SIG-M5 treated with dmso at 0.1 percent for 504 hours (cell line): ENCODE measurements at regions not wholly inside any gene's neighbourhood (a gene's known extent, or its start where the extent isn't known, plus 50 kb on each side); places are given as distances from the start of the nearest gene placed in this dataset.
"Not testable (repeated sequence)": the region's sequence is repeated elsewhere in the genome, so short reads cannot be mapped to it uniquely, and the experiment has no call there.

ENCODE experiments used
- DNase-seq: peaks from one replicate; lab custom pipeline; 2025; ENCODE audit not compliant: unreplicated experiment; lab: John Stamatoyannopoulos, UW

GRCh38 chr10:77740396-77740795, 102.8 kb upstream of the KCNMA1 start:
- not testable (repeated sequence) for DNase-seq

GRCh38 chr10:77738496-77739158, 101.0 kb upstream of the KCNMA1 start:
- DNase-seq, result no peak

GRCh38 chr10:77737608-77738007, 100.0 kb upstream of the KCNMA1 start:
- no peak for DNase-seq

DNA sequence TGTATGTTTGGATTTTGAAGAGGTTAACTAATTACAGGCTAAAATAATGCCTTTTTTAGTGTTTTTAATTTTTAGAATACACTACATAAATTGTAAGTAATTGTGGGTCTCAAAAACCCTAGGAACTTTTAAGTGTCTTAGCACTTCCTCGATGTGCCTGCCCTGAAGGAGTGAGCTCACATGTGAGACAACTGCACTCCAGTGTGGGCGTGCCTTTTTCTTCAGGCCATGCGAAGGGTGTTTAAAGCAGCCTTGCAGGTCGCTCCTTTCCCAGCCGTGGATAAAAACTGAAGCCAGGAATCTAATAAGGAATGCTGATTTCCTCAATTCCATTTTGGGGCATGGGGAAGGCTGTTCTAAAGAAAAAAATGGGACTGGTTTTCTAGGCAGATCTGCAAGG, 97.5 kb upstream of the KCNMA1 start:
- DNase-seq, result not testable (repeated sequence)

DNA sequence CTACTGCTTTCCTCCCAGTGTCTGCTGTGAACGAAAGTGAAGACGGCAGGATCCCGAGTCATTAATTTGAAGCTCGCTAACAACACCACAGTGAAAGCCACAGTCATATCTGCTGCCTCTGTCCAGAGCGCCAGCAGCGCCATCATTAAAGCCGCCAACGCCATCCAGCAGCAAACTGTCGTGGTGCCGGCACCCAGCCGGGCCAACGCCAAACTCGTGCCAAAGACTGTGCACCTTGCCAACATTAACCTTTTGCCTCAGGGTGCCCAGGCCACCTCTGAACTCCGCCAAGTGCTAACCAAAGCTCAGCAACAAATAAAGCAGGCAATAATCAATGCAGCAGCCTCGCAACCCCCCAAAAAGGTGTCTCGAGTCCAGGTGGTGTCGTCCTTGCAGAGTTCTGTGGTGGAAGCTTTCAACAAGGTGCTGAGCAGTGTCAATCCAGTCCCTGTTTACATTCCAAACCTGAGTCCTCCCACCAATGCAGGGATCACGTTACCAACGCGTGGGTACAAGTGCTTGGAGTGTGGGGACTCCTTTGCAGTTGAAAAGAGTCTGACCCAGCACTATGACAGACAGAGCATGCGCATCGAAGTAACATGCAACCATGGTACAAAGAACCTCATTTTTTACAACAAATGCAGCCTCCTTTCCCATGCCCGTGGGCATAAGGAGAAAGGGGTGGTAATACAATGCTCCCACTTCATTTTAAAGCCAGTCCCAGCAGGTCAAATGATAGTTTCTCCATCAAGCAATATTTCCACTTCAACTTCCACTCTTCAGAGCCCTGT, 94.8 kb upstream of the KCNMA1 start:
- DNase-seq, result no peak

GRCh38 chr10:77727481-77727880, 89.9 kb upstream of the KCNMA1 start:
- DNase-seq, result no peak

GRCh38 chr10:77726732-77727131, 89.1 kb upstream of the KCNMA1 start:
- no peak for DNase-seq

GRCh38 chr10:77726301-77726700, 88.7 kb upstream of the KCNMA1 start:
- no peak for DNase-seq

DNA sequence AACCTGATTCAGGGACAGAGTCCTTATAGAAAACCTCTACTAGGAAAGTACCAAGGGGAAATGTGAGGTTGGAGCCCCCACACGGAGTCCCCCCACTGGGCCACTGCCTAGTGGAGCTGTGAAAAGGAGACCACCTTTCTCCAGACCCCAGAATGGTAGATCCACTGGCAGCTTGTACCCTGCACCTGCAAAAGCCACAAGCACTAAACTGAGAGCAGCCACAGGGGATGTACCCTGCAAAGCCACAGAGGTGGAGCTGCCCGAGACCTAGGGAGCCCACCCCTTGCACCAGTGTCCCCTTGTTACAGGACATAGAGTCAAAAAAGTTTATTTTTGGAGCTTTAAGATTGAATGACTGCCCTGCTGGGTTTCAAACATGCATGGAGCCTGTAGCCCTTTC, 87.2 kb upstream of the KCNMA1 start:
- no peak for DNase-seq

DNA sequence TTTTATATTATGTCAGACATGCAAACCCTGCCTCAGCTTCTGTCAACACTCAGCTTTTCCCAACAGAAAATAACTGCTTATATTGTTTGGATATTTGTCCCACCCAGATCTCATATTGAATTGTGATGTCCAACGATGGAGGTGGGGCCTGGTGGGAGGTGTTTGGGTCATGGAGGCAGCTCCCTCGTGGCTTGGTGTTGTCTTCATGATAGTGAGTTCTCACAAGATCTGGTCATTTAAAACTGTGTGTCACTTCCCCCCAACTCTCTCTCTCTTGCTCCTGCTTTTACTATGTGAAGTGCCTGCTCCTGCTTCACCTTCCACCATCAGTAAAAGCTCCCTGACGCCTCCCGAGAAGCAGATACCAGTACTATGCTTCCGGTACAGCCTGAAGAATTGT, 85.8 kb upstream of the KCNMA1 start:
- no peak for DNase-seq

DNA sequence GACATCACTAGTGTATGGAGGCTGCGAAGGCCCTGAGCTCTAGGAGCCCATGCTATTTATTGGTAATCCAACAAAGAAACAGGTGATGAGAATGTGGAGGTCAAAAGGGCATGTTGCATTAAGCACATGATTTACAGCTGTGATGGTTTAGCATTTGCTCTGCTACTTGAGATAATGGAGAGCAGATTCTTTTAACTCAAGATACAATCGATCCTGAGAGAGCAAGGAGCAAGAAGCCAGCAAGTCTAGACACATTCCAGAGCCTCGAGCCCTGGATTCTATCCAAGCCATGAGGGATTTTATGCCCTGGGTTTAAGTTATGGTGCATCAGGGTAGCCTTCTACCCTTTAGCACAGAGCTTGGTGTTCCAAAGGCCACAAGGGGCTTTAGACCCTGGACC, 85.3 kb upstream of the KCNMA1 start:
- not testable (repeated sequence) for DNase-seq

- DNase-seq, result no peak
Measured at GRCh38 chr10:77721815-77722214, 84.2 kb upstream of the KCNMA1 start.

GRCh38 chr10:77718957-77719356, 81.3 kb upstream of the KCNMA1 start:
- no peak for DNase-seq

DNA sequence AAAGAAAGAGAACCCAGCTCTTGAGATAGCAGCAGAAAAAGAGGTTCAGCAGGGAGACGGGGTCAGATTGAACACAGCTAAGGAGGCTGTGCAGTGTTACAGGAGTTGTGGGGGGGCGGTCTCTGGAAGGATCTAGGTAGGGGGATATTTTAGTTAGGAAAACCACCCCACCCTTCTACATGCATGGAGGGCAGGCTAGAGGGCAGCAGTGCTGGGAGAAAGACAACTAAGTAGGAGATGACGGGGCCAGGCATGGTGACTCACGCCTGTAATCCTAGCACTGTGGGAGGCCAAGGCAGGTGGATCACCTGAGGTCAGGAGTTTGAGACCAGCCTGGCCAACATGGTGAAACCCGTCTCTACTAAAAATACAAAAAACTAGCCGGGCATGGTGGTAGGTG, 80.7 kb upstream of the KCNMA1 start:
- not testable (repeated sequence) for DNase-seq

DNA sequence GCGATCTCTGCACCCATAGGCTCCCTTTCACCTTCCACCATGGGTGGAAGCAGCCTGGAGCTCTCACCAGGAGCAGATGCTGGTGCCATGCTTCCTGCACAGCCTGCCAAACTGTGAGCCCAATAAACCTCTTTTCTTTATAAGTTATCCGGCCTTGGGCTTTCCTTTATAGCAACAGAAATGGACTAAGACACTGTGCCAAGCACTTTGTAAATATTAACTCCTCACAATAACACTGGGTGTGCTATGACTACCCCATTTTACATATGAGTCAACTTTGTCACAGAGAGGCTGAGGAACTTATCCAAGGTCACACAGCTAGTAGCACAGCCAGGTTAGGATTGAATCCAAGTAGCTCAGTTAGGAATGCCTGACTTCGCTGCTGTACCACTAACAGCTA, 79.7 kb upstream of the KCNMA1 start:
- no peak for DNase-seq

DNA sequence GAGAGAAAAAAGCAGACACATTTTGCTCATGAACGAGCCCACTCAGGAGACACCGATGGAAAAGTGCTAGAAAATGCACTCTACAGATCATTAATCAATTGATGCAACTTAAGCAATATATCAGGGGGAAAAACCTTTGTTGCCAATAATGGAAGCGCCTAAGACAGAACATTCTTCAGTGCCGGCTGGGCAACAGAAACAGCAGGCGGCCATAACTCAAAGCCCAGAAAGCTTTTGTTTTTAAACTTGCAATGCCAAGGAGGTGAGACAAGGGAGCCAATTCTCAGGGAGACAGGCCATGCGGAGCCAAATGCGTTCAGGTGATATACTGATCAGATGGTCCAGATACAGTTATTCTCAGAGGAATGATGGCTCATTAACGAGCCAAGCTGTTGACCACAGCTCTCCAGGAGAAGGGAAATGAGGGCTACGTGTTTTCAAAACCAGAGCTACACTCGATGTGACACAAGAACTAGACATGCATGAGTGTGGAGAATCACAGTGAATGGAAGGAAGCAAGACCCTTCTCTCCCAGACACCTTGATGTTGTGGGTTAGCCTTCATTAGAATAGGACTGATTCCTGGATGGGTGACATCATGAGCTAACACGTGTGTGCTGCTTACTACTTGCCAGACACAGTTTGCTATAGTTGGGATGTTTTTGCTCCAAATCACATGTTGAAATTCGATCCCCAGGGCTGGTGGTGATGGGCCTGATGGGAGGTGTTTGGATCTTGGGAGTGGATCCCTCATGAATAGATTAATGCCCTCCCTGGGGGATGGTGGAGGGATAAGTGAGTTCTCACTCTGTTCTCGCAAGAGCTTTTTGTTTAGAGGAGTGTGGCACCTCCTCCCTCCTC, 79.1 kb upstream of the KCNMA1 start:
- DNase-seq, result no peak

DNA sequence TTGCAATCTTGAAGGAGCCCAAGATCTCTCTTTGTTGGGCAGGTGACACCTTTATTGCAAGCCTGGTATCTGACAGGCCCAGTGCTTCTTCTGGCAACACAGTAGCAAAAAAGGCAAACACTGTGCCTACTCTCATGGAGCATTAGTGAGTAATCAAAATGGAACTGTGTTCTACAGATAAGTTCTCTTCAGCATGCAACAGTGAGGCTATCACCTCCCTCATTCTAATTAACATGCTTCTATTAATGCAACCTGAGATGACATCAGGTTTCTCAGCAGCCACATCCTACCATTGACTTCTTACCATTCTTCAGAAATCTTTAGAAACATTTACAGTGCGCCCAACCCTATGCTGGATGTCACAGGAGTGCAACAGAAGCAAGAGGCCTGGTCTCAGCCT, 77.9 kb upstream of the KCNMA1 start:
- no peak for DNase-seq

- DNase-seq, result no peak
Measured at GRCh38 chr10:77715088-77715487, 77.5 kb upstream of the KCNMA1 start.

GRCh38 chr10:77713521-77714280, 76.1 kb upstream of the KCNMA1 start:
- DNase-seq, result no peak

GRCh38 chr10:77712207-77712606, 74.6 kb upstream of the KCNMA1 start:
- no peak for DNase-seq

- DNase-seq, result no peak
Measured at GRCh38 chr10:77711683-77712049, 74.1 kb upstream of the KCNMA1 start.
